NCI-H226 (cell line): ENCODE measurements at regions not wholly inside any gene's neighbourhood (a gene's known extent, or its start where the extent isn't known, plus 50 kb on each side); places are given as distances from the start of the nearest gene placed in this dataset.

Source experiments
- DNase-seq: peaks from one replicate; pipeline ENCODE4 v3.0.0-alpha.2; 2015

DNA sequence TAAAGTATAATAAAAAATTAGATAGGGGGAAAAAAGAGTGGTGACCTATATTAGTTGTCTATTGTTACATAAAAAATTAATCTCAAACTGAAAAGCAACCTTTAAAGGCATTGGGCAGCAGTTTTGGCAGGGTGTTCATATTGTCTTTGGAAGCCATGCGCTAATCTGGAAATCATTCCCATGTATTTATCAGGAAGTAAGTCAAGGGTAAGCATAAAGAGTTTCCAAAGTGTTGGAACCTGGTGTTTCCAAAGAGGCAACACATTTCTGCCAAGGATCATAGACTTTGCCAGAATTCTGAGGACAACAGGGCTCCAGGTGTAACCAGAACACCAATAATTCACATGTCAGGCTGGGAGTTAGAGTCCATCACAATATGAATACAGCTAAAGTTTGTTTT, 55.7 kb upstream of the EGFR start:
- DNase-seq, result no peak

DNA sequence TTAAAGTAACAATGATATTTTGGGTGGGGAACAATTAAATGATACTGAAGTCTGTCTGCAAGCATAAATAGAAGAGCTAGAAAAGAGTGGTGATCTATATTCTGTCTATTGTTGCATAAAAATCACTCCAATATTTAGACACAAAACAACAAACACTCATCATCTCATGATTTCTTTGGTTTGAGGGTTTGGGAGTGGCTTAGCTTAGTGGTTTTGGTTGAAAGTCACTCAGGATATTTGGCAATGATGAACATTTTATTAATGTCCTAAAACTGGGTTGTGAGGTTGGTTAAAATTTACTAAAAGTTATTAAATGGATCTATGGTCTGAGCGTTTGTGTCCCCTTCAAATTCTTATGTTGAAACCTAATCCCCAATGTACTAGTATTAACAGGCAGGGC, 54.7 kb upstream of the EGFR start:
- no peak for DNase-seq

DNA sequence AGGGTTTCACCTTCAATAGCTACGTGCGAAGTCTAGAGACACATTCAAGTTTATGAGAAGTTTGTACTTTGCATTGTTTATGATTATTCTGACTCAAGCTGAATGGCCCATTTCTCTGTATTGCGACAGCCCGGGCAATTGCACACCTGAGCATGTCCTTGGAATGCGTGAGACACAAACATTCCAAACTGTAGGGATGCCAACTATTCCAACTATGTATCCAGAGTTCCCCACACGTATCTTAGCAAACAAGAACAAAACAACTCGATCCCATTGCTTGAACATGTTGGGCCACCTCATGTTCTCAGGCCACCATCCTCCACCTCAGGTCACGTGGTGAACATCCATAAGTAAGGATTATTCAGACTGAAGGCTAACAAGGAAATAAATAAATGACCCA, 51.4 kb upstream of the EGFR start:
- peak; percentile 72 for DNase-seq

DNA sequence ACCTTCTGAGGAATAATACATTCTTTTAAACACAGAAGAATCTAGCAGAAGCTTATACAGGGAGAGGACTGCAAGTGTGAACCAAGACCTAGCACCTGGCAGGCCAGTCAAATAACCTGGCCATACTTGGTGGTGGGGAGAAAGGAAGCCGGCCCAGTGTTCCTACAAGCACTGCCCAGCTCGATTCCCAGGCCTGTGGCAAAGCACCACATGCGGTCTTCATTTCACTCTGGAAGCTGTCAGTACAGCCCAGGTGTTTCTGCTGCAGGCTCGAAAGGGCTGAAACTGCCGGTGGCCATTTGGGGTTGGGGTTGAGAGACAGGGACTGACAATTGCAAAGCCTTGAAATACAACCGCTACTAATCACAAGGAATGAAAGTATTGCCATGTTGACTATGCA, 50.8 kb upstream of the EGFR start:
- no peak for DNase-seq
